ENCODE measurements at regions not wholly inside any gene's neighbourhood (a gene's known extent, or its start where the extent isn't known, plus 50 kb on each side); places are given as distances from the start of the nearest gene placed in this dataset.

DNA sequence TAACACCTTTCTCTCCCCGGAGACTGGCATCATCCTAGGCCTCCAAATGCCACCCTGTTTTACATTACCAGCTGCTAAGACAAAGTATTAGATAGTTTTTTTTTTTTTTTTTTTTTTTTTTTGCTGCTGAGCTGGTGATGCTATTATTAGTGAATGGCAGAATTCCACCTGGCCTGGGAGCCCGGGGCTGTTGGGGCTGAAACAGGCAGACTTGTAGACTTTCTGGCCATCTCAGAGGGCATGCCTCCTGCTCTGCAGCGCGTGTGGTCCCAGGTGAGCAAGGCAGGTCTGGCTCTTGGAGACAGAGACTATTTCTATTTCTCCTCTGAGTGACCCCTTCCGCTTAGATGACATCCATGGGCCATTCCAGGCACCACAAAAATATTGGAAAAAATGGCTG lies 104.2 kb downstream of the EMX2 start (continued):
- TF ChIP-seq ZNF462 (CRISPR knock-in tag; IDR thresholded peaks at IDR 0.05) = no peak
- TF ChIP-seq, protein P1, sequence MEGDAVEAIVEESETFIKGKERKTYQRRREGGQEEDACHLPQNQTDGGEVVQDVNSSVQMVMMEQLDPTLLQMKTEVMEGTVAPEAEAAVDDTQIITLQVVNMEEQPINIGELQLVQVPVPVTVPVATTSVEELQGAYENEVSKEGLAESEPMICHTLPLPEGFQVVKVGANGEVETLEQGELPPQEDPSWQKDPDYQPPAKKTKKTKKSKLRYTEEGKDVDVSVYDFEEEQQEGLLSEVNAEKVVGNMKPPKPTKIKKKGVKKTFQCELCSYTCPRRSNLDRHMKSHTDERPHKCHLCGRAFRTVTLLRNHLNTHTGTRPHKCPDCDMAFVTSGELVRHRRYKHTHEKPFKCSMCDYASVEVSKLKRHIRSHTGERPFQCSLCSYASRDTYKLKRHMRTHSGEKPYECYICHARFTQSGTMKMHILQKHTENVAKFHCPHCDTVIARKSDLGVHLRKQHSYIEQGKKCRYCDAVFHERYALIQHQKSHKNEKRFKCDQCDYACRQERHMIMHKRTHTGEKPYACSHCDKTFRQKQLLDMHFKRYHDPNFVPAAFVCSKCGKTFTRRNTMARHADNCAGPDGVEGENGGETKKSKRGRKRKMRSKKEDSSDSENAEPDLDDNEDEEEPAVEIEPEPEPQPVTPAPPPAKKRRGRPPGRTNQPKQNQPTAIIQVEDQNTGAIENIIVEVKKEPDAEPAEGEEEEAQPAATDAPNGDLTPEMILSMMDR (conservative IDR thresholded peaks at IDR 0.05; ENCODE audit: low read depth in 2 of 2) = no peak
- TF ChIP-seq, protein P2, sequence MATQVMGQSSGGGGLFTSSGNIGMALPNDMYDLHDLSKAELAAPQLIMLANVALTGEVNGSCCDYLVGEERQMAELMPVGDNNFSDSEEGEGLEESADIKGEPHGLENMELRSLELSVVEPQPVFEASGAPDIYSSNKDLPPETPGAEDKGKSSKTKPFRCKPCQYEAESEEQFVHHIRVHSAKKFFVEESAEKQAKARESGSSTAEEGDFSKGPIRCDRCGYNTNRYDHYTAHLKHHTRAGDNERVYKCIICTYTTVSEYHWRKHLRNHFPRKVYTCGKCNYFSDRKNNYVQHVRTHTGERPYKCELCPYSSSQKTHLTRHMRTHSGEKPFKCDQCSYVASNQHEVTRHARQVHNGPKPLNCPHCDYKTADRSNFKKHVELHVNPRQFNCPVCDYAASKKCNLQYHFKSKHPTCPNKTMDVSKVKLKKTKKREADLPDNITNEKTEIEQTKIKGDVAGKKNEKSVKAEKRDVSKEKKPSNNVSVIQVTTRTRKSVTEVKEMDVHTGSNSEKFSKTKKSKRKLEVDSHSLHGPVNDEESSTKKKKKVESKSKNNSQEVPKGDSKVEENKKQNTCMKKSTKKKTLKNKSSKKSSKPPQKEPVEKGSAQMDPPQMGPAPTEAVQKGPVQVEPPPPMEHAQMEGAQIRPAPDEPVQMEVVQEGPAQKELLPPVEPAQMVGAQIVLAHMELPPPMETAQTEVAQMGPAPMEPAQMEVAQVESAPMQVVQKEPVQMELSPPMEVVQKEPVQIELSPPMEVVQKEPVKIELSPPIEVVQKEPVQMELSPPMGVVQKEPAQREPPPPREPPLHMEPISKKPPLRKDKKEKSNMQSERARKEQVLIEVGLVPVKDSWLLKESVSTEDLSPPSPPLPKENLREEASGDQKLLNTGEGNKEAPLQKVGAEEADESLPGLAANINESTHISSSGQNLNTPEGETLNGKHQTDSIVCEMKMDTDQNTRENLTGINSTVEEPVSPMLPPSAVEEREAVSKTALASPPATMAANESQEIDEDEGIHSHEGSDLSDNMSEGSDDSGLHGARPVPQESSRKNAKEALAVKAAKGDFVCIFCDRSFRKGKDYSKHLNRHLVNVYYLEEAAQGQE (IDR thresholded peaks at IDR 0.05; ENCODE audit: unreplicated experiment) = no peak

Measured in GM23338 (cell line).